Activated T-helper 2 cell treated with anti-CD3 and anti-CD28 coated beads, Interferon-gamma antibody, Interleukin-2, Interleukin-4, amounts not matched to agents 10 μg/mL and 5 μg/mL and 100 μg/mL, durations not matched to agents 14 hours and 24 hours and 36 hours (primary cell): ENCODE measurements at regions not wholly inside any gene's neighbourhood (a gene's known extent, or its start where the extent isn't known, plus 50 kb on each side); places are given as distances from the start of the nearest gene placed in this dataset.

Experiments used
- DNase-seq: peaks from one replicate; pipeline ENCODE4 v3.0.0; 2021; ENCODE audit warnings: low spot score
- H3K27ac Mint-ChIP-seq: one replicate; pipeline ENCODE4 v1.8.0; 2021; ENCODE audit warnings: mixed read lengths
- H3K27me3 Mint-ChIP-seq: one replicate; pipeline ENCODE4 v1.8.0; 2021; ENCODE audit warnings: low read depth, mixed read lengths
- H3K36me3 Mint-ChIP-seq: one replicate; pipeline ENCODE4 v1.8.0; 2021; ENCODE audit warnings: low read depth, mixed read lengths
- H3K4me1 Mint-ChIP-seq: one replicate; pipeline ENCODE4 v1.8.0; 2021; ENCODE audit warnings: low read depth, mixed read lengths
- H3K4me3 Mint-ChIP-seq: one replicate; pipeline ENCODE4 v1.8.0; 2021; ENCODE audit warnings: low read depth, mild to moderate bottlenecking, moderate library complexity, mixed read lengths
- H3K9me3 Mint-ChIP-seq: one replicate; pipeline ENCODE4 v1.8.0; 2021; ENCODE audit warnings: mixed read lengths
- intact Hi-C: fragments of 100-400 bp; cut with micrococcal nuclease; formaldehyde crosslinking; loops from one replicate; pipeline ENCODE4 v1.15.1; 2023

GRCh38 chrX:134713618-134714107 is 55.4 kb upstream of the PLAC1 start:
- peaks cover 3% of the 10 kb centered on the region for H3K27me3 Mint-ChIP-seq
- no peak for DNase-seq
- no peaks in the 10 kb centered on the region for H3K9me3 Mint-ChIP-seq
- H3K36me3 Mint-ChIP-seq = no peaks in the 10 kb centered on the region
- no peak overlapping the region for H3K27ac Mint-ChIP-seq
- H3K4me1 Mint-ChIP-seq = peaks cover 11% of the 10 kb centered on the region
- no peak overlapping the region for H3K4me3 Mint-ChIP-seq
- intact Hi-C loops = no loop called here

DNA sequence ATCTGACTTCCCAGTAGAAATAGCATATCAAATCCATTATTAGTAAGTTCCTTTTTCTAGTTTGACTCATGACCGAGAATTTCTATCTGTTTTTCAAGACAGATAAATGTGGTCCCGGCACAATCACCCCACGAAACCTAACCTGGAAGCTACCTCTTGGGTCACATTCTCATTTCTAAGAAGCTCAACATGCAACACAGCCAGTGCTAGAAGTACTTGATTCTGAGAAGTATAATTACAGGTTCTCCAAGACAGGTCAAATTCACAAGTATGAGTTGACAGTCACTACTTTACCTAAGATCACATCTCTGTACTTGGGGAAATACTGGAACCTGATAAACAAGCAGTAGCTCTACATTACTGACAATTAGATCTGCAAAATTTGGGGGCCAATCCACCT is 54.0 kb upstream of the PLAC1 start:
- no peak for DNase-seq
- Mint-ChIP-seq H3K9me3 (no peaks in the 10 kb centered on the region), H3K36me3 (no peaks in the 10 kb centered on the region), H3K4me1 (peaks cover 6% of the 10 kb centered on the region), H3K27me3 (peaks cover 5% of the 10 kb centered on the region), H3K4me3 (no peak overlapping the region), H3K27ac (no peak overlapping the region)
- intact Hi-C loops = no loop called here

- no peaks in the 10 kb centered on the region for H3K36me3 Mint-ChIP-seq
- intact Hi-C loops = no loop called here
Measured at GRCh38 chrX:134711135-134711921, 53.1 kb upstream of the PLAC1 start.

More at GRCh38 chrX:134711135-134711921, 53.1 kb upstream of the PLAC1 start:
- H3K4me1 Mint-ChIP-seq = peaks cover 6% of the 10 kb centered on the region
- peaks cover 7% of the 10 kb centered on the region for H3K27me3 Mint-ChIP-seq
- DNase-seq = no peak
- H3K4me3 Mint-ChIP-seq = no peak overlapping the region
- H3K27ac Mint-ChIP-seq = no peak overlapping the region
- no peaks in the 10 kb centered on the region for H3K9me3 Mint-ChIP-seq
